PC-3 (cell line): ENCODE measurements at regions not wholly inside any gene's neighbourhood (a gene's known extent, or its start where the extent isn't known, plus 50 kb on each side); places are given as distances from the start of the nearest gene placed in this dataset.

Source experiments
- ATAC-seq: fragments of 200-7000 bp; cut with Tn5 transposase; 2 replicates; pipeline ENCODE4 v1.9.1; 2020; ENCODE audit warnings: mild to moderate bottlenecking, moderate library complexity
- BruUV-seq: library from RNA; stranded (reverse); fragments of 400-500 nt; replicated peaks from 2 replicates; lab custom pipeline; 2021; lab: Mats Ljungman, UMichigan
- CTCF ChIA-PET: fragments of 300-600 bp; sonication (Branson Sonifier 250); formaldehyde crosslinking; loops from one replicate; lab custom pipeline; 2022; ENCODE audit warnings: antibody characterized with exemption; lab: Charles Lee
- POLR2A ChIA-PET: fragments of 300-600 bp; sonication (Branson Sonifier 250); formaldehyde crosslinking; loops from one replicate; lab custom pipeline; 2022; ENCODE audit warnings: antibody characterized with exemption; ENCODE audit not compliant: unreplicated experiment; lab: Charles Lee
- DNase-seq: peaks from one replicate; pipeline ENCODE4 v3.0.0-alpha.2; 2015
- H2AFZ ChIP-seq: fragments of 300-600 bp; sonication (generic); 2 replicates; pipeline ENCODE4 v1.6.0; 2016; ENCODE audit warnings: antibody characterized with exemption, low read length
- H3F3A ChIP-seq: fragments of 300-600 bp; sonication (generic); one replicate; pipeline ENCODE4 v1.6.0; 2017; ENCODE audit warnings: antibody characterized with exemption, low read length, control low read depth, mild to moderate bottlenecking; ENCODE audit not compliant: unreplicated experiment
- H3K27ac ChIP-seq: fragments of 300-600 bp; sonication (generic); 2 replicates; pipeline ENCODE4 v1.5.1; 2016; ENCODE audit warnings: mild to moderate bottlenecking, low read length
- H3K27me3 ChIP-seq: fragments of 300-600 bp; sonication (generic); 2 replicates; pipeline ENCODE4 v1.6.1; 2016; ENCODE audit warnings: low read length, mixed read lengths
- H3K36me3 ChIP-seq: fragments of 300-600 bp; sonication (generic); 2 replicates; pipeline ENCODE4 v1.6.1; 2016; ENCODE audit warnings: low read depth, mixed run types, low read length, mixed read lengths
- H3K4me1 ChIP-seq: fragments of 300-600 bp; sonication (generic); 2 replicates; pipeline ENCODE4 v1.5.1; 2016; ENCODE audit warnings: low read length; ENCODE audit not compliant: insufficient read depth
- H3K4me2 ChIP-seq: fragments of 300-600 bp; sonication (generic); 2 replicates; pipeline ENCODE4 v1.6.0; 2016; ENCODE audit warnings: low read length
- H3K4me3 ChIP-seq: fragments of 300-600 bp; sonication (generic); 2 replicates; pipeline ENCODE4 v1.5.1; 2016; ENCODE audit warnings: mild to moderate bottlenecking, low read length, mixed read lengths
- H3K79me2 ChIP-seq: fragments of 300-600 bp; sonication (generic); 2 replicates; pipeline ENCODE4 v1.6.1; 2017; ENCODE audit warnings: low read length, mixed read lengths
- H3K9ac ChIP-seq: fragments of 300-600 bp; sonication (generic); 2 replicates; pipeline ENCODE4 v1.6.0; 2016; ENCODE audit warnings: mild to moderate bottlenecking, low read length
- H3K9me2 ChIP-seq: fragments of 300-600 bp; sonication (generic); replicated peaks from 2 replicates; pipeline ENCODE4 v1.6.1; 2016; ENCODE audit warnings: mixed run types, low read length, mixed read lengths
- H3K9me3 ChIP-seq: fragments of 300-600 bp; sonication (generic); 2 replicates; pipeline ENCODE4 v1.6.1; 2016; ENCODE audit warnings: low read length, mixed read lengths
- H4K20me1 ChIP-seq: fragments of 300-600 bp; sonication (generic); 2 replicates; pipeline ENCODE4 v1.6.1; 2016; ENCODE audit warnings: low read length, mixed read lengths
- CTCF ChIP-seq: fragments of 300-600 bp; sonication (generic); conservative IDR thresholded peaks from 2 replicates; pipeline ENCODE4 v1.5.1; 2017; ENCODE audit warnings: antibody characterized with exemption, low read depth, mild to moderate bottlenecking, low read length
- EZH2 ChIP-seq: fragments of 300-600 bp; sonication (generic); IDR thresholded peaks from one replicate; pipeline ENCODE4 v1.6.1; 2017; ENCODE audit warnings: antibody characterized with exemption, mild to moderate bottlenecking, low read length; ENCODE audit not compliant: unreplicated experiment
- EZH2phosphoT487 ChIP-seq: fragments of 300-600 bp; sonication (generic); IDR thresholded peaks from 2 replicates; pipeline ENCODE4 v1.6.1; 2018; ENCODE audit warnings: mild to moderate bottlenecking, antibody characterized with exemption, low read length, borderline replicate concordance
- intact Hi-C: fragments of 100-400 bp; cut with micrococcal nuclease; formaldehyde crosslinking; loops from 2 replicates; pipeline ENCODE4 v1.9.0; 2023

- intact Hi-C loops = no loop called here
- Histone ChIP-seq H2AFZ (no peak overlapping the region), H3K27ac (no peak overlapping the region), H3K79me2 (no peaks in the 10 kb centered on the region), H4K20me1 (no peaks in the 10 kb centered on the region), H3K36me3 (no peaks in the 10 kb centered on the region), H3K27me3 (no peaks in the 10 kb centered on the region), H3K4me3 (no peak overlapping the region), H3F3A (no peaks in the 10 kb centered on the region), H3K9ac (no peak overlapping the region), H3K9me2 (no peaks in the 10 kb centered on the region), H3K4me1 (no peaks in the 10 kb centered on the region), H3K4me2 (no peak overlapping the region), H3K9me3 (no peaks in the 10 kb centered on the region)
- ChIA-PET POLR2A (no interaction called here), CTCF (no interaction called here)
- DNase-seq = no peak
- BruUV-seq = no TSS peak
- no peak for TF ChIP-seq EZH2phosphoT487
- no peak for ATAC-seq
These were observed 138.0 kb upstream of the TNR start for GRCh38 chr1:175881246-175881976.

- Histone ChIP-seq H3K9me2 (no peaks in the 10 kb centered on the region), H2AFZ (no peak overlapping the region), H3K4me2 (no peak overlapping the region), H3K27ac (no peak overlapping the region), H3K9me3 (no peaks in the 10 kb centered on the region), H3K36me3 (no peaks in the 10 kb centered on the region), H3K27me3 (no peaks in the 10 kb centered on the region), H3K4me3 (no peak overlapping the region), H3K79me2 (no peaks in the 10 kb centered on the region), H4K20me1 (no peaks in the 10 kb centered on the region), H3K4me1 (no peaks in the 10 kb centered on the region), H3K9ac (no peak overlapping the region), H3F3A (no peaks in the 10 kb centered on the region)
- TF ChIP-seq CTCF (no peak), EZH2 (no peak), EZH2phosphoT487 (no peak)
- DNase-seq (no peak), ATAC-seq (no peak)
- CTCF ChIA-PET = no interaction called here
- BruUV-seq = no TSS peak
- intact Hi-C loops = no loop called here
- POLR2A ChIA-PET = no interaction called here
These were observed 135.4 kb upstream of the TNR start for GRCh38 chr1:175878775-175879174.

- Histone ChIP-seq H3K27ac (no peak overlapping the region), H3K36me3 (no peaks in the 10 kb centered on the region), H3K9me2 (no peaks in the 10 kb centered on the region), H3K9me3 (no peaks in the 10 kb centered on the region), H2AFZ (no peak overlapping the region), H3K4me3 (no peak overlapping the region), H3K27me3 (no peaks in the 10 kb centered on the region), H3F3A (no peaks in the 10 kb centered on the region), H3K4me1 (no peaks in the 10 kb centered on the region), H4K20me1 (no peaks in the 10 kb centered on the region), H3K9ac (no peak overlapping the region), H3K79me2 (no peaks in the 10 kb centered on the region), H3K4me2 (no peak overlapping the region)
- intact Hi-C loops = no loop called here
- no TSS peak for BruUV-seq
- ChIA-PET CTCF (no interaction called here), POLR2A (no interaction called here)
- no peak for DNase-seq
- ATAC-seq = no peak
- no peak for TF ChIP-seq CTCF
- TF ChIP-seq EZH2phosphoT487 = no peak
- TF ChIP-seq EZH2 = no peak
These were observed 134.7 kb upstream of the TNR start for GRCh38 chr1:175877939-175878737.
